T-helper 1 cell (primary cell): ENCODE measurements at regions not wholly inside any gene's neighbourhood (a gene's known extent, or its start where the extent isn't known, plus 50 kb on each side); places are given as distances from the start of the nearest gene placed in this dataset.

Source experiments
- DNase-seq, 5 donors: peaks; one replicate each; pipeline ENCODE4 v3.0.0-alpha.2; 2012 to 2020

DNA sequence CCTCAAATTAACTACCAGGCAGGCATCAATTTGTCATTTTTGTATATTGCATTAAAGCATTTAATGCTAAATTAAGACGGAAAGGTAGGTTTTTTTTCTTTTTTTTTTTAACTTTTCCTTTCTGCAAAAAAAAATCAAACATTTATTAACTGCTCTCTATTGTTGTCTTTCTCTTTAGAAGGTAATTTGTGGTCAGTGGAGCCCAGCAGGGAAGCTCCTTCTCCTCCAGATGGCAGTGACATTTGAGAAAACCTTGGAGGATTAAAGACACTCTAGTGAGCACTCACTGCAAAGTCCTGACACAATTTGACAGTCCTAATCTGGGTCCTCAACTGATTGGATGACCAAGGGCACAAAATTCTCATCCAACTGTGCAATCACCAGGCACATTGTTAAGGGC is 102.4 kb downstream of the SLIT2 start:
- no peak for DNase-seq

GRCh38 chr4:20356565-20356964 is 104.9 kb downstream of the SLIT2 start:
- no peak for DNase-seq

- DNase-seq: no peak
Measured at GRCh38 chr4:20358110-20358509, 106.4 kb downstream of the SLIT2 start.

- DNase-seq: no peak
Measured at GRCh38 chr4:20359692-20360091, 108.0 kb downstream of the SLIT2 start.

- DNase-seq: no peak
Measured at GRCh38 chr4:20362148-20362547, 110.4 kb downstream of the SLIT2 start.

- no peak for DNase-seq
Measured at GRCh38 chr4:20364969-20365368, 113.3 kb downstream of the SLIT2 start.

- no peak for DNase-seq
Measured at GRCh38 chr4:20367446-20367845, 115.7 kb downstream of the SLIT2 start.

DNA sequence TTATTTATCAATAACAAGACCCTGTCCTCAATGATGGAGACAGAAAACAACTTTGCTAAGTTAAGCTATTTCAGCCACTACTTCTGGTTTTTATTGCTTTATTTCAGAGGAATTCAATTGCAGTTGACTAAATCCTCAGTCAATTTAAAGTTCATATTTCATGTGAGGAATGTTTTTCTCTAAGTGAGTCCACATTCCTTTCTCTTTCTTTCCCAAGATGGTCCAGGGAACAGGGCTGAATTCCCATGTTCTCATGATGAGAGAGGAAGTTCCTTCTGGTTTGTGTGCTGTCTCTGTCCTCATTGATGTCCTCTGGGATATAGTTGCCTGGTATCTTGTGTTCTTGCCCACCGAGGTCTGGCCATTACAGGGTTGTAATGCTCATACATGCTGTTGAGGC is 117.2 kb downstream of the SLIT2 start:
- DNase-seq: no peak

DNA sequence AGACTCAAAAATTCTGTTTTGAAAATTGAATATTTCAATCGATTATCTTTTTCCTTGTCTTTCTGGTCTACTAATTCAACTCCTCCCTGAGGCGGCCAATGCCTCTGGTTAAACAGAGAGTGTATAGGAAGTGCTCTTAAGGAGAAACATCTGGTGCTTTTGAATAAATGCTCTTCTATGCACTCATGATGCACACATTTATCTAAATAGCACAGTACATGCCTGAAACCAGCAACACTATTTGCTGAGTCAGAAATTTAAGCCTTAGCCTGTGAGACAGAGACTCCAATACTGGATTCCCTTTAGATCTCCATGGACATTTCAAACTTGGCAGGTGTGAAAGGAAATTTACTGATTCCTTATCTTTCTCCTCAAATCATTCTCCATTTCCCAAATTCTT is 118.6 kb downstream of the SLIT2 start:
- no peak for DNase-seq

- no peak for DNase-seq
Measured at GRCh38 chr4:20376070-20376469, 124.4 kb downstream of the SLIT2 start.

DNA sequence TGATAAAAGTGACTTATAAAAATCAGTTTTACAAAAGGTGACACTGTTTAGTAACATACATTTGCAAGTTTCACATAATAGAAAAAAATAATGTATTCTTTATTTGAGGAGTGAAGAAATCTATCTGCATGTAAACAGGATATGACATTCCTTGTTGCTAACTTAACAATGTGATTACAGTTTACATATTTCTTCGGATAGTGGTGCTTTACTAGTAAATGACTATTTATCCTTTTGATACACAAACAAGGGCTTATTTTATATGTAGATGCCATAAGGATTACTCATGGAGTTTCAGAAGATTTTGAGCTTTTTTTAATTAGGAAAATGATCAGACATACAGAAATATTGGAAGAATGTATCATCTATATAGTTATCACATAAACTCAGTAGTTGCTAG is 126.5 kb downstream of the SLIT2 start:
- no peak for DNase-seq

GRCh38 chr4:20381005-20381404 is 129.3 kb downstream of the SLIT2 start:
- no peak for DNase-seq

GRCh38 chr4:20383283-20383682 is 131.6 kb downstream of the SLIT2 start:
- no peak for DNase-seq

DNA sequence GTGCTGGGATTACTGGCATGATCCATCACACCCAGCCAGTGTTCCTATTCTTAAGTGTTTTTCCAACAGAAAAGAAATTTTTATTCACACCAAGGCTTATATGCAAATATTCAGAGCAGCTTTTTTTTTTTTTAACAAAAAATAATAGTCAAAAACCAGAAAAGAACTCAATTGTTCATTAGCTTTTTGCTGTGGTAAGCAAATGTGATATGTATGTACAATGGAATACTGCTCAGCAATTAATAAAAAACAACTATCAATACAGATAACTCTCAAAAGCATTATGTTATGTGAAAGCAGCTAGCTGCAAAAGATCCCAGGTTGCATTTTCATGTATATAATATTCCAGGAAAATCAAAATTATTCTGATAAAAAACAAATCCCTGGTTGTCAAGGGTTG is 132.3 kb downstream of the SLIT2 start:
- DNase-seq: no peak

- no peak for DNase-seq
Measured at GRCh38 chr4:20384456-20384855, 132.8 kb downstream of the SLIT2 start.

DNA sequence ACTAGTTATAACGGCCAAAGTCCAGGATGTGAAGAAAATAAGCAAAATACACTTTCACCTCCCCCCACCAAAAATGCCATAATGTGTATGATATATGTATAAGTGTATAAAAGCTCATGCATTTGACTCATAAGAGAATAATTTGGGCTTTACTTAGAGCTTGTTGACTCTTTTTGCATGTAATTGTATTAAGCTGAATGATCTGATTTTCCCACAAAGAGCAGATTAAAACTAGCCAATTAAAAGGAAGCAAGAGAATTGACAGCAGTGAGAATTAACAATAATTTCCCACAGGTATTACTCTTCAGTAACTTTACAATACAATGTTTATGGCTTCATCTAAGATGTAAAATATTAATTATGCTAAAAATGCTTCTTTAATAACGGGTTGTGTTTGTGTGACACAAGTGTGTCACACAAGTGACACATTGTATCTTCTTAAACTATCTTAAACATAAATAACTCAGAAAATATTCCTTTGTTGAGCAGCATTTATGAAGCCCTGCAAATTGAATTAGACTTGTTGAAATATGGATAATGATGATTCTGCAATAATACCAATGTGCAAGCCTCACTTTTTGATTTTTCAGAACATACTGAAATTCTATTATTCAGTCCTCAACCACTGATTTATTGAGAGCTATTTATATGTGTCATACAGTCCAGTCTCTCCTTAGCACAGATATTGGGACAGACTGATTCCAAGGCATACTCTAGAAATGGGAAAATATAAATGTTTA is 134.5 kb downstream of the SLIT2 start:
- no peak for DNase-seq

DNA sequence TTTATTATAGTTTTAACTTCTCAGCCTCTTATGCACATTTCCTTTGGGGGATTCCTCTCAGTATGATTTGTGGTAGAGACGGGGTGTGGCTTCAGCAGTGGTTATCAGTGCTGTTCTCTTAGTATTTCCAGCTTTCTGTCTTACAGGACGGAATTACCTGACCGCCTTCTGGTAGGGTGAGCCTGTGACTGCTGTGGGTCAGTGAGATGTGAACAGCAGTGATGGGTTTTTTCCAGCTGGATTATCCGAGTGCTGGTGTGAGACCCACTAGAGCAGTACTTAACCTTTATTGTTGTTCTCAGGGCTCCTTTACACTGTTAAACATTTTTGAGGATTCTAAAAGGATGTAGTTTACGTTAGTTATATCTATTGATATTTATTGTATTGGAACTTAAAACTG is 135.2 kb downstream of the SLIT2 start:
- DNase-seq: no peak

- no peak for DNase-seq
Measured at GRCh38 chr4:20391198-20391597, 139.5 kb downstream of the SLIT2 start.

- no peak for DNase-seq
Measured at GRCh38 chr4:20391912-20392311, 140.2 kb downstream of the SLIT2 start.

GRCh38 chr4:20393486-20394100 is 141.9 kb downstream of the SLIT2 start:
- no peak for DNase-seq

DNA sequence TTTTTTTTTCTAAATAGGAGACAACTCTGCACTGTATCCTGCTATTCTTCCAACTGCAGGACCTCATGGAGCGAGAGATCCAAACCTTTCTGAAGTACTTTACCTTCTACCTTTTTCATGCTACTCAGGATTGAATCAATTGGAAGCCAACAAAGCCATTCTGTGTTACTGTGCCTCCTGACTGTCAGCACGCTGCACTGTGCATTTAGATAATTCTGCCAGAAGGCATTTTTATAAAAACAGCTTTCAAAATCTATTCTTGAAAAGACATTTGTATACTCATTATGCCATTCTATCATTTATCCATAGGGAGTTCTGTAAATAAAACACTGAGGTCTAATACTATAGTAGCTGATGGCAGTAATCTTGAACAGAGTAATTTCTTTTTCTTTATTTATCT is 142.8 kb downstream of the SLIT2 start:
- no peak for DNase-seq

GRCh38 chr4:20395160-20395773 is 143.6 kb downstream of the SLIT2 start:
- DNase-seq: peak in 2 of 5 donors; percentile 0 to 1

DNA sequence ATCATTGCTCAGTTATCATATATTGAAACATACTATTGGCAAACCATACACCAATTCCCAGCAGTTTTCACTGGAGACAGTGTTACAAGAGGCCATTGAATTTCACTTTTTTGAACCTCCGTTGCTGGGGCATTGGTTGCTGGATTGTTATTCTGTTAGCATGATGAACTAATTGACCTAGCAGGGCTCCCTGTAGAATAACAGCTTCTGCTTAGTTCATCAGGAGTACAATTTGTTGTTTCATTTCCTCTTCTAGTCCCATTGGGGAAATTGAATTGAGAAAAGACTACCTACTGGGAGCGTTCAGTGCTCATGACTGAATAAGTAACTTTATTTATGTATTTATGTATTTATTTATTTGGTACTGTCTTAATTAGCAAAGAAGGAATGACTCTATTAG is 151.6 kb downstream of the SLIT2 start:
- DNase-seq: no peak

GRCh38 chr4:20403846-20404245 is 152.1 kb downstream of the SLIT2 start:
- DNase-seq: no peak
